Left lung (tissue), 4 donors: ENCODE measurements at regions not wholly inside any gene's neighbourhood (a gene's known extent, or its start where the extent isn't known, plus 50 kb on each side); places are given as distances from the start of the nearest gene placed in this dataset.

Experiments used
- ATAC-seq: fragments of 200-7000 bp; cut with Tn5 transposase; one replicate; pipeline ENCODE4 v1.9.1; 2020; ENCODE audit warnings: moderate library complexity
- DNase-seq, 4 donors: peaks; one replicate each; pipeline ENCODE4 v3.0.0-alpha.2; 2013 to 2020
- H3K27ac ChIP-seq, 2 donors: fragments of 200-600 bp; sonication (generic) in 1 of 2; one replicate each; pipeline versions ENCODE4 v1.5.0 to v1.8.0; 2020 to 2021
- H3K27me3 ChIP-seq, 2 donors: fragments of 200-600 bp; sonication (generic) in 1 of 2; one replicate each; pipeline versions ENCODE4 v1.5.0 to v1.8.0; 2020 to 2021
- H3K36me3 ChIP-seq, 2 donors: fragments of 200-600 bp; sonication (generic) in 1 of 2; one replicate each; pipeline versions ENCODE4 v1.5.0 to v1.8.0; 2020 to 2021
- H3K4me1 ChIP-seq, 2 donors: fragments of 200-600 bp; one replicate each; pipeline ENCODE4 v1.8.0; 2021
- H3K4me3 ChIP-seq, 2 donors: fragments of 200-600 bp; sonication (generic) in 1 of 2; one replicate each; pipeline versions ENCODE4 v1.5.0 to v1.8.0; 2020 to 2021; ENCODE audit warnings: mild to moderate bottlenecking in 1 of 2
- H3K9me3 ChIP-seq, 2 donors: fragments of 200-600 bp; sonication (generic) in 1 of 2; one replicate each; pipeline versions ENCODE4 v1.5.0 to v1.8.0; 2020 to 2021
- CTCF ChIP-seq, 2 donors: fragments of 200-600 bp; sonication (generic) in 1 of 2; IDR thresholded peaks; one replicate each; pipeline versions ENCODE4 v1.5.0 to v1.8.0; 2021; ENCODE audit warnings: antibody characterized with exemption in 2 of 2
- intact Hi-C, 2 donors: fragments of 100-400 bp; cut with DNase I; formaldehyde crosslinking; loops; one replicate each; pipeline versions ENCODE4 v1.11.2 to v1.14.2; 2022
- donor health status: DM: no; HTN: yes; CAD: no.
- donor health status: DM: no; HTN: no; CAD: no.

DNA sequence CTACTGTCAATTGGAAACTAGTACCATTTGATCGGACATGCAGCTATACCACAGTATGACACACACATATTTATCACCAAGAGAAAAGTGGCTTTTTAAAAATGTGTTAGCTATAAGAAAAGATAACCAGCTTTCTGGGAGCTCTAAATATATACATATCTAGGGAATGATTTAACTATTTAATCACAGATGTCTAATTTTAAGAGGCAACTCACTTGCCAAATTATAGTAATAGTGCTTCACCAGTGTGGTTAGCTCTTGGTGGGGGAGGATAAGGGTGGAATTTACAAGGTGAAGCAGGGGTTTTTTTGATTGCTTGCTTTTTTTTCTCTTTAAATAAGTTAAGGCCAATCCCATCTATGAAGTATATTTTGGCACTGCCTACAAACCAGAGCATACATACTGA, 547.7 kb upstream of the DIPK2B start:
- ATAC-seq = no peak
- TF ChIP-seq CTCF (IDR thresholded peaks at IDR 0.05) = no peak
- Histone ChIP-seq H3K36me3 (peaks cover 0 to 14% of the 10 kb centered on the region in 2 donors), H3K27me3 (no peaks in the 10 kb centered on the region), H3K27ac (peak overlapping the region; percentile 17 to 48), H3K4me3 (no peak overlapping the region), H3K4me1 (peaks cover 5 to 41% of the 10 kb centered on the region in 2 donors), H3K9me3 (no peaks in the 10 kb centered on the region)
- DNase-seq = no peak
- intact Hi-C loops = no loop called here

- no peak for TF ChIP-seq CTCF (IDR thresholded peaks at IDR 0.05)
- DNase-seq (no peak), ATAC-seq (peak; percentile 59)
- peaks cover 5 to 36% of the 10 kb centered on the region in 2 donors for H3K4me1 ChIP-seq
- intact Hi-C loops = no loop called here
- no peak overlapping the region for H3K4me3 ChIP-seq
- H3K27me3 ChIP-seq = no peaks in the 10 kb centered on the region
- peak overlapping the region in 1 of 2 donors; percentile 48 for H3K27ac ChIP-seq
- H3K9me3 ChIP-seq = no peaks in the 10 kb centered on the region
- H3K36me3 ChIP-seq = peaks cover 0 to 14% of the 10 kb centered on the region in 2 donors
Measured at GRCh38 chrX:45747905-45748304, 547.2 kb upstream of the DIPK2B start.

GRCh38 chrX:45745479-45745878, 544.8 kb upstream of the DIPK2B start:
- Histone ChIP-seq H3K27ac (no peak overlapping the region), H3K9me3 (no peaks in the 10 kb centered on the region), H3K36me3 (peaks cover 0 to 14% of the 10 kb centered on the region in 2 donors), H3K4me3 (no peak overlapping the region), H3K27me3 (no peaks in the 10 kb centered on the region), H3K4me1 (peaks cover 0 to 22% of the 10 kb centered on the region in 2 donors)
- no peak for TF ChIP-seq CTCF (IDR thresholded peaks at IDR 0.05)
- intact Hi-C loops = no loop called here
- DNase-seq = no peak
- no peak for ATAC-seq

DNA sequence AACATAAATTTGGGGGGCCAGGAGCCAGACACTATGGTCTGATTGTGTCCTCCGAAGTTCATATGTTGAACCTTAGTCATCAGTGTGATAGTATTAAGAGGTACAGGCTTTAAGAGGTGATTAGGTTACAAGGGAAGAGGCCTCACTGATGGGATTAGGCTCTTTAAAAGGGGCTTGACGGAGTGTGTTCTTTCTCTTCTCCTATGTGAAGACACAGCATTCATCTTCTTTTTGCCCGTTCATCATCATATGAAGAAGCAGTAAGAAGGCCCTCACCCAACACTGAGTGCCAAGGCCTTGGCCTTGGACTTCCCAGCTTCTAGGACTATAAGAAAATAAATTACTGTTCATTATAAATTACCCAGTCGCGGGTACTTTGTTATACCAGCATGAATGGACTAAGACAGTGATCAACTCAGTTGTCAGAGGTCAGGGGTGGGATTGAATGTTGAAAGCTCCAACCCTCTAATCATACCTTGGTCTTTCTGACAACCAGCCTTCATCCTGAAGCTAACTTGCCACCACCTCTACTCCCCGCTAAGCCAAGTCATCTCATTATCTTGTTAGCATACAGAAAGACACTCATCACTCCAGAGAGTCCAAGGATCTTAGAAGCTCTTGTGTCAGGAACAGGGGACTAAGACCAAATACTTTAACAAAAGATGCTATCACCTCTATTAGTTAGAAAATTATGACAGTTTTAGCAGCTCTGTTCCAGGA, 543.4 kb upstream of the DIPK2B start:
- no peak for TF ChIP-seq CTCF (IDR thresholded peaks at IDR 0.05)
- no peak overlapping the region for H3K4me3 ChIP-seq
- peaks cover 0 to 10% of the 10 kb centered on the region in 2 donors for H3K4me1 ChIP-seq
- H3K9me3 ChIP-seq = no peaks in the 10 kb centered on the region
- no peak overlapping the region for H3K27ac ChIP-seq
- peaks cover 0 to 14% of the 10 kb centered on the region in 2 donors for H3K36me3 ChIP-seq
- H3K27me3 ChIP-seq = no peaks in the 10 kb centered on the region
- no peak for DNase-seq
- intact Hi-C loops = no loop called here
- no peak for ATAC-seq

DNA sequence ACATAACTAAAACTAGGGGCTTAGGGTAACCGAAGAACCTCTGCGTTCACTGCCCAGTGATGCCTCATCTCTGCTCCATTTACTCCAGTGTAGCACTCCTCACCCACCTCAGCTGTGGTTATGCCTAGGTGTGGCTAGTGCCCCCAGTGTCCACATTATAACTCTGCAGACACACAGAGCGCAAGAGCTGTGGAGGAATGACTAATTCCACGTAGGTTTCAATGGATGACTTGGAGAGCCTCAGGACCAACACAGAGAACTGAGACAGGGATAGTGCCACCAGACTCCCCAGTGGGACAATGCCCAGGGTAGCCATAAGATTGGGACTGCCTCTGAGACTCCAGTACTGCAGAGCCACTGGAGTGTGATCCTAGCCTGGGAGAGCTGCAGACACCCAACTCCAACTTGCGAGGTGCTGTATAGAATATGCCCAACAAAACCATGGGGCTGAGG, 542.4 kb upstream of the DIPK2B start:
- Histone ChIP-seq H3K4me3 (no peak overlapping the region), H3K36me3 (peaks cover 0 to 14% of the 10 kb centered on the region in 2 donors), H3K9me3 (no peaks in the 10 kb centered on the region), H3K4me1 (peaks cover 0 to under 1% of the 10 kb centered on the region in 2 donors), H3K27me3 (no peaks in the 10 kb centered on the region), H3K27ac (no peak overlapping the region)
- DNase-seq (no peak), ATAC-seq (no peak)
- intact Hi-C loops = no loop called here
- no peak for TF ChIP-seq CTCF (IDR thresholded peaks at IDR 0.05)
